Stimulated activated CD8-positive, alpha-beta memory T cell treated with anti-CD3 and anti-CD28 coated beads, Interleukin-2, amount 100 ng/mL, for 48 hours (primary cell): ENCODE measurements at regions not wholly inside any gene's neighbourhood (a gene's known extent, or its start where the extent isn't known, plus 50 kb on each side); places are given as distances from the start of the nearest gene placed in this dataset.

ENCODE experiments used
- DNase-seq, 2 donors: peaks; one replicate each; pipeline ENCODE4 v3.0.0-alpha.2; 2020; ENCODE audit warnings: low read depth in 2 of 2

DNA sequence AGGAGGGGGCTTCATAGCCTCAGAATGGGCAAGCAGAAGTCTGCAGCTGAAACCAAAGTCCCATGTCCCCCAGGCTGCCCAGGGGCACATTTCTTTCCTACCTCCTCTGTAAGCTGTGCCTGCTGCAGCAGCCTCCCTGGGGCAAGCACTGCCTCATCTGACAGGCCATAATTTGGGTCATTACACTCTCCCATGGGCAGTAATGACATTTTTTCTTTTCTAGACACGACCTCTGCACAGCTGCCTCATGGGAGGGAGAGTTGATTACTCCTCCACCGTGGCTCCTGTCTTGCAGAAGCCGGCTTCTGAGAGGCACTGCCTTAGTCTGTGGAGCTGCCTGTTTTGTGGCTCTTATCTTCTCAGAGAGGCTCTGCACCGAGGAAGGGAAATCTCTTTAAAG lies 268.9 kb downstream of the TDRD15 start:
- DNase-seq = no peak

DNA sequence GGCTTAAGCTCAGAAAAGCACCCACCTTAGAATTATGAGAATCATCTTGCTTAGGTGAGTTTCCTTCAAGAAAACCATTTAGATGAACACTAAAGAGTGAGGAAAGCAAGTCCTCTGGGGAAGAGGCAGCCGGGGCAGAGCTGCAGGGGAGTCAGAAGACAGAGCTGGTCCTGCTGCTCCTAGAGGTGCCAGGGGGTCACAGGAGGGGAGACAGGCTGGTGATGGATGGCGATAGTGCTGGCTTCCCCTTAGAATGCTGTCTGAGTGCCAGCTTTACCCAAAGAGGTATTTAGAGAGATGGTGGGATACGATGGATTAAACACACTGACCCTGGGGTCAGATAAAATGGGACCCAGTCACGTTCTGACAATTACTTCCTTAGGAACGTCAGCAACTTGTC lies 269.4 kb downstream of the TDRD15 start:
- no peak for DNase-seq

DNA sequence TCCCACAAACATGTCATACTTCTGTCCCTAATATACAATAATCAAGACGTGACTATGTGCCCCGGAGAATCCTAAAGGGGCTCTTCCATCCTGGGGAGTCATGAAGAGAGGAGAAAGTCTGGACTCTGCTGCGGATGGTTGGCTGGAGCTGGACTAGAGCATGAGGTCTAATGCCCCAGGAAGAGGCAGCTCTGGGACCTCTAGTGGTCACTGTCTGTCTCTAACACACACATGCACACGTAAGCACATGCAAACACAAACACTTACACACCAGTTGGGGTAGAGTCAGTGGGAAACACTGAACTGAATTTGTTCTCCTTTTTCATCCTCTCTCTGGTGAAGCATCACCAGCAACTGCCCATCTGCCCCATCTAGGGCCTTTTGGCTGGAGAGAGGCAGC lies 271.6 kb downstream of the TDRD15 start:
- DNase-seq = no peak

DNA sequence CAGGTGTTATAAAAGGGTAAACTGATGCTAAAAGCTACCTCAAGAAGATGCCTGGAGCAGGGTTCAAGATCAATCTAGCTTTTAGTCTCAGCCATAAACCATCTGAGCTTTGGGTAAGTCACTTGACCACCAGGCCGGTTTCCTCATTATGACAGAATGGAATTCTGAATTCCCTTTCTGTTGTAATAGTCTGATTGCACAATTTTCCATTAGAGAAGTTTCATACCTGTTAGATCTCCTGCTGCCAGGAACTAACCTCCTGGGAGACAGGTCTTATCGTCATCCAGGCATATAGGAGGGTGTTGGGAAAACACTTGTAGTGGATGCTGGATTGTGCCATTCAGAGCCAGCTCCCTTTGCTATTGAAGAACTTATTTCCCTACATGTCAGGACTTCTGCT lies 272.5 kb downstream of the TDRD15 start:
- DNase-seq = no peak

DNA sequence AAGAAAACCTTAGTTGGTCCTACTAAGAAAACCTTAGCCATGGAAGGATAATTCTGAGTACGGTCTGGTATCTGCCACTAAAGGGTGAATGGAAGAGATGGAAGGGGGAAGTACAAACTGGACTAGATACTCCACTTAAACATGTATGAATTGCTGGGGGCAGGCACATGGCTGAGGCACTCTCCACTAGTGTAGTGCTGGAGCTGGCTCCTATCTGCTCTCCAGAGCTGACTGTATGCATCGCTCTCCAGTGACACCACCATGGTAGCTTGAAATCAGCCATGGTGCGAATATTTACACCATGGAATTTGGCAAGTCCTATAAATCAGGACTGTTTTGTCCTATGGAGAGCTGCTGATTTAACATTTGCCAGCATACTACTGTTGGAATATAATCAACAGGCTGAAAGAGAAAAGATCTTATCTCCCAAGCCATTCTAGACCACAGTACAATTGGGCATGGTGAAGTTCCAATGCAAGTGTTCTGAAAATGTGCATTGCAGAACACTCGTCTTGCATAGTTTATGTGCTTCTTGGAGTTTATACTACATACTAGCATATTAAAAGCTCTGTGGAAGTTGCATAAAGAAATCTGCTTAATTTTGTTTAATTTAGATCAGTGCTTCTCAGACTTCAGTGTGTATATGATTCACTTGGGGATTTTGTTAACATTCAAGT lies 277.4 kb downstream of the TDRD15 start:
- no peak for DNase-seq

DNA sequence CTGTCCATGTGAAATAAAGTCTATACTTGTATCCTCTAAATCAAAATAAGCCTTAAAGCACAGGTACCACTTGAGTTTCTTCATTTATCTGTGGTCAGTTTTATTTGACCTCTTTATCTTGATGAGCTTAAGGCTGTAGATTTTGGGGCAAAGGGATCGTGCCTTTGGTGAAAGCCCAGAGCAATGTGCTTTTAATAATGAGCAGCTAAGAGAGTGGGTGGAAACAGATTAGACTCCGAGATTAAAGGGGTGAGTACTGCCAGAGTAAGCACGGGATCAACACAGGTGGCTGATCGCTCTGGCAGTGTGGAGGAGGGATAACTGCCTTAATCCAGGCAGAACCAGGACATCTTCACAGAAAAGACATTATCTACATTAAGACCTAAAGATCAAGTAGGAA lies 280.4 kb downstream of the TDRD15 start:
- DNase-seq = no peak

DNA sequence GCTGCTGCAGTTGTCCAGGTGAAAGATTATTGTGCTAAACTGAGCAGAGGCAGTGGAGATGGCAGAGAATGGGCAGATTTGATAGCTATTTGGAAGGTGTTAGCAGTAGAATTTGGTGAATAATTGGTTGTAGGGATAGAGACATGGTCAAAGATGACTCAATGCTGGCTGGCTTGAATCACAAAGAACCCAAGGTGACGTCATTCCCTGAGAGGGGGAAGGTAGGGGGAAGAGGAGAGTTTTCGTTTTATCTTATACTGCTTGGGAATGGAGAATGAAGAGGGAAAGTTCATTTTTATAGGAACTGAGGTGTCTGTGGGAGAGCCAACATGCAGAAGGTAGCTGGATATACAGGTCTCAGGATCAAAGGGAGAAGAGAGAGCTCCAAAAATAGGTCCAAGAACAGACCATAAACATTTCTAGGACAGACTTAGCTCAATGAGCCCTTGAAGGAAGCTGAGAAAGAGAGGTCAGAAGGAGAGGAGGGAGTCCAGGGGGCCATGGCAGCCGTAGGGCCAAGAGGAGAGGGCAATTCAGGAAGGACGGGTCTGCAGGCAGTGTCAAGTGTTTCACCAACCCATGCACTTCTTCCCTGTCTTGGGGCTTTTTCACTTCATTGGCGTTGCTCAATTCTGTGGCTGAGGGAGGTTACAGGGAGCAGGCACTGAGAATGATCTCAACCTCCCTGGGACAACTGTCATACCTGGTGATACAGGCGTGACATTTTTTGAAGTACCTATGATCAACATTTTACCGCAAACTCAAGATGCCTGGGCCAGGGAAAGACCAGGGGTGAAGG lies 281.3 kb downstream of the TDRD15 start:
- no peak for DNase-seq

DNA sequence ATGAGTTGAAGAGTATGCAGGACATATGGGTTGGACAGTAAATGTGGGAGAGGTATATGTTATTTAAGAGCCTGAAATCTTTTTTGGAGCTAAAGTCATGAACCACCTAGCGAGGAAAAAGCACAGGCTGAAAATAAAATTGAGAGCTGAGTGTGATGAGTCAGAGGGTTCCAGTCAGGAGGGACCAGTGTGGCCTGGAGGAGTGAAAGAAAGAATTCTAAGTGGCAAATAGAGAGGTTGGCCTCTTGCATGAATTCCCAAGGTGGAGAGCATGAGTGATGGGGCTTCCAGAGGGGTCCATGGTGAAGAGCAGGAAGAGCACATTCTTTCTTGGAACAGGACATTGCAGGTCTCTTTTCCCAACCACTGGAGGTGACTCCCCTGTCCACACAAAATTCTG lies 282.6 kb downstream of the TDRD15 start:
- DNase-seq = no peak

DNA sequence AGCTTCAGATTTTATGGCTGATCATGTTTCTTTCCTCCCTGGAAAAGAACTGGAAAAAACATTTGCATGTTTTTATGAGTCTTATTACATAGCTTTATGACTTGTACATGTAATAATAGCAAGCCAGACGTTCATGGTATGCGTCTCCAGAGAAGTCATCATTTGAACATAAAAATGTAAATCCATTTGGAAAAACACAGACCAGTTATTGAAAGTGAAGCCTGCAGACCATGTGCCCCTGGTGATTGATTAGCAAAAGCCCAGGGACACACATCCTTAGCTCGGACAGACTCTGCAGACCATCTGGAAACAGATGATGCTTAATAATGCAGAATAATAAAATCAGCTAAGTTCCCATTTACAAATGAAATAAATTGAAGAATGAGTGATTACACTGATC lies 283.1 kb downstream of the TDRD15 start:
- DNase-seq = no peak

DNA sequence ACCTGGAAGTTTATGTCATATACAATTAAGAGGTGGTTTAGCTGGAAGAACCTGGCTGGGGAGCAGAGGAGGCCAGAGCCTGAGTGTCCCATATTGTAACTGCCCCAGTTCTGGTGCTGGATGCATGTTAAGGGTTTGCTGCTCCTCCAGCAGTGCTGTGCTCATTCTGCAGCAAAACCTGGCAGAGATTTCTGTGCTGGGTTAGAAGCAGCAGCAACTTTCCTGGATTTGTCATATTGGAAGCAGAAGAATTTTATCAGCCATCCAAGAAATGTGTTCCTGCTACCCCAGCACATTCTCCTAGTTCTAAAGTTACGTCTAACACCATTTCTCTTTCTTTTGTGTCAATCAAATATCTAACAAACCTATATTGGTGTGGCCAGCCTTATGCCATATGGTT lies 284.1 kb downstream of the TDRD15 start:
- DNase-seq = no peak

DNA sequence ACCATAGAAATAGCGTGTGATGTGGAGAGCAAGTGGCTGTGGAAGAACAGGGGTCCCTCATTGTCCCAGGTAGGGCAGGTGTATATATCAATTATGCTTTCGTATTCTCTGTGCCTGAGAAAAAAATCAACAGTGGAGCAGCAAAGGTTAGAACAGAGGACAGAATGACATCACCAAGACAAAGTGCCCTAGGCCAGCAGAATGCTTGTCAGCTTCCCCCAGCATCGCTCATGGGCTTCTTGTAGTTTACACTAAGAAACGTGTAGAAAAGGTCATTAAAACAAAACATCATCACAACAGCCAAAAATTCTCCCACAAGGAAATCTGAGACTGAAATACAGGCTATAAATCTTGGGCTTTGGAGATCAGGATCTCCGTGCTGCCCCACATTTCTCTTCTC lies 288.0 kb downstream of the TDRD15 start:
- no peak for DNase-seq

DNA sequence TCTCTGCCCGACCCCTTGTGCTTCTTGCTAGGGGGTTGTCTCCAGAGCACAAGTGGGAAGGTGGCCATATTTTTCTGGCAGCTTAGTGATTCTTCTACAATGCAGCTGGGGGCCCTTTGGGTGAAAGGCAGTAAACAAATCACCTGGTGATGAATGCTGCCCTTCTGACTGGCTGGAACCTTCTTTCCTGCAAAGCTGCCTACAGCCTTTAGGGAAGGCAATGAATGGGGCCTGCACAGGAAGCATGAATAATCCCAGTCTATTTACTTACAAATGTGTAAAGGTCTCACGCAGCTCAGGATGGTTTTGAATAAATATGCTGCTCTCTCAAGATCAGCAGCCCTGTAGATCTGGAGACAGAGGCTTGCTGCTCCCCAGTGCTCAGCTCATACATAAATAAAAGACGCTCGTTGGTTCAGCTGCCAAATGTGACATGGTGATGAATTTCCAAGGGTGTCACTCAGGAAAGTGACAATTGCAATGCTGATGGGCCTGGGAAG lies 289.2 kb downstream of the TDRD15 start:
- DNase-seq = no peak

DNA sequence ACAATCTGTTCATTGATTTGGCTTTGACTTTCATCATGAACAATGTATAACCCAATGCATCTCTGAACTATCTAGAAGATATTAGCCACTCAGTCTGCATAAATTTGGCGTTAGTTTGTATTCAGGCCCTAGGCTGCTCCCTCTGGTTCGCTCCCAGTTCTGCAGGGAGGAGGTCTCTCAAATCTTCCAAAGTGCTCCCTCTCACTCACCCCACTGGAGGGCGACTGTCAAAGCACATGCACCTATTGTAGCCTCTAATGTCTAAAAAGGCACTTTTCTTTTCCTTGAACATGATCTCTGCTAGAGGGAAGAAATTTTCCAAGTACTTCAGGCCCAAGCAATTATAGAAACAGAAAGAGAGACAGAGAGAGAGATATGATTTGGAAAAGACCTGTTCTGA lies 291.5 kb downstream of the TDRD15 start:
- no peak for DNase-seq

DNA sequence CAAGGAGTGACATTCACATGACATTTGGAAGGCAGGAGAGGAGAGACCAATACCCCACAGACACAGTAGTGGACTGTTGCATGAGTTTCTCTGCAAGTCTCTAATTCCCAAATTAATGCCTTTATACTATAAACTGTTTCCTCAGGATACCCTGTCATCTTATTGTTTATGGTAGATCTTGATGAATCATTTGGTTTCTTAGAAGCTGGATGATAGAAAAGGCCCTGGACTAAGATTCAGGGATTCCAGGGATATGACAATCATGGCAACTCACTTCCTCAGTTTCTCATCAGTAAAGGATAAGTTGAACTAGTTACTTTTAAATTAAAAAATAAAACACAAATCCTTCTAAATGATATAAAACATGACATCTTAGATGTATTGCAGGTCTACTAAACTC lies 292.5 kb downstream of the TDRD15 start:
- no peak for DNase-seq

DNA sequence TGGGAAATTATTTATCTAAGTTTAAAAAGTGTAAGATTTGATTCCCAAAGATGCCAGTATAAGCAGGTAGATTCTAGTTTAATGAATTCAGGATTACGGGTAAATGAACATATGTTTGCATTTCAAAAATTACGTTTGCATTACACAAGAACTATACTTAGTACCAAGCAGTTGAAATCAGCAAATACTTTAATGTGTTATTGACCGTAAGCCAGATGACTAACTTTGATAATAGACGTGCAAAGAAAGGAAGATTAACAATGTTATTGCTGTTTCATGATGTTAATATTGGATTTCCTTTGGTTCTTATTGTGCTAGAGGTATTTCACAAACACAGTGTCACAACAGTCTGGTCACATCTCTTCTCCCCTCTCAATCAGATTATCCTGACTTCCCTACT lies 294.7 kb downstream of the TDRD15 start:
- no peak for DNase-seq

DNA sequence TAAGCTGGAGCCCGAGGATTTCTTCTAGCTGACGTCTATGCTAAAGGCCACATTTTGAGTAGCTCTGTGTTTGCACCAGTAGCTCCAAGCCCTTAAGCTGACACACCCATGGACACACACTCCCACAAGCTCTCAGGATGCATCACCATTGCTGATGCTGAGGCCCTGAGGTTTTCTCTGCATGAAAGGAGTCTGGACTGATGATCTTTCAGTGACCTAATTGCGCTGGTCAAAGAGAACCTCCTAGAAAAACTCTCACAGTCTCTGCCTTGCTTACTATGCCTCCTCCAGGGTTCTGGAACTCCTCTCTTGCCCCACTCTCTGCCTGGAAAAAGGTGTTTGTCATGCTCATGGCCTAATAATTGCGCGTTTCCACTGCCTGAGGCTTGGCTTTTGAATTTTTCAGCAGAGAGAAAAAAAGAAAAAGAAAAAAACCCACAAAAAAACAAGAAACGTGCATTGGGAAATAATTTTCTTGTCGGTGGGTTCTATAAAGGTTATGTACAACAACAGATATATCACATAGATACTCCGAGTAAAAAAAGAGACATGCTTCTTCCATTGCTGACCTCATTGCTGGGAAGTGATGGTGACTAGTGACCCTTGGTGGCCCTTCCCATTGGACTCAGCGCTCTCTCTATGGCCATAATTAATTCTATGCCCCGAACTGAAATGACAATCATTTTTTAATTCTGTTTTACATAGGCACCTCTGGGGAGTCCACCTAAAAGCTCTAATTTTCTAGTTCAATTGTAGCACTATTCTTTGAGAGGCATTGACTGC lies 297.0 kb downstream of the TDRD15 start:
- no peak for DNase-seq

DNA sequence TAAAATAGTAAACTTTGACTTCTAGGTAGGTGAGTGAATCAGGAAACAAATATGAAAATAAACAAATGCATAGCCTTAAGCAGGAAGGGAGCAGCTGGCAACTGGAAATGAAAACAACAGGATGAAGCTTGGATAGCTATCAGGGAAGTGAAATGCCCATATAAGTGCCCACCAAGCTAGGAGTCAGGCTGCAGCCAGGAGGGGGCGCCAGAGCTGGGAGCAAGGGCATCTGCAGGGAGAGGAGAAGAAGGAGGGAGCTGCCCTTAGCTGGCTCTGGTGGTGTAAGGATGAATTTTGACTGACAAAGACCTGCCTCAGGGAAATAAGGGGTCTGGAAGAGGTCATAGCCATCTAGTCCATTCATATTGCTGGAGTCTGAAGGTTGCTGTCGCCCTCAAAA lies 298.3 kb downstream of the TDRD15 start:
- peak in 1 of 2 donors; percentile 15 for DNase-seq

DNA sequence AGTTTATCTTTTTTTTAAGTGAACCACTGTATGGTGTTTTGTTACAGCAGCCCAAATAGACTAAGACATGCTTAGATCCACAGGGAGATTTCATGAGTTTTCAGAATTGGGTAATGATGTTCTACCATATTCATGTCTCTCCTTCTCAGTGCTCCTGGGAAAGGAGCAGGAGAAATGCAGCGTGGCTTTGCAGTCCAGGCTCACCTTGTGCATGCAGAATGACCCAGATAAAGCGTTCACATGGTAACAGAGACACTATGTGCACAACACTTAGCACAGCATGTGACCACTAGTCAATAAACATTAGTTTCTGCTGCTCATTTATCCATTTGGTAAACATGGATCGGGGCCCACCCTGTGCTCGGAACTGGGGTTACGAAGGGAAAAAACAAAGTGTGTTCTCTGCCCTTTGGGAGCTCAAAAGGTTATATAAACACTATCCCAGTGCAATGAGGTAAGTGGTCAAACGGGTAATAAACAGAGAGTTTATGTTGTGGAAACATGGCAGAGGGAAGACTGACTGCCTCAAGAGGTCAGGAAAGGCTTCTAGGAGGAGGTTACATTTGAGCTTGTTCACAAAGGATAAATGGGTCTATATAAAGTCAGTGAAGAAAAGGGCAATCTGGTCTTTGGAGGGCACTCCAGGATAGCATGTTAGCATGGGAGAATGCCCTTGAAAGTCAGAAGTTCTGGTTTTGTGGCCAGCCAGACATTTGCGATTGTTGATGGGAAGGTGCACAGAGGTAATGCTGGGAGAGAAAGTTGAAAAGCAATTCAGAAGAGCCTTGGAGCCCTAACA lies 299.2 kb downstream of the TDRD15 start:
- no peak for DNase-seq

DNA sequence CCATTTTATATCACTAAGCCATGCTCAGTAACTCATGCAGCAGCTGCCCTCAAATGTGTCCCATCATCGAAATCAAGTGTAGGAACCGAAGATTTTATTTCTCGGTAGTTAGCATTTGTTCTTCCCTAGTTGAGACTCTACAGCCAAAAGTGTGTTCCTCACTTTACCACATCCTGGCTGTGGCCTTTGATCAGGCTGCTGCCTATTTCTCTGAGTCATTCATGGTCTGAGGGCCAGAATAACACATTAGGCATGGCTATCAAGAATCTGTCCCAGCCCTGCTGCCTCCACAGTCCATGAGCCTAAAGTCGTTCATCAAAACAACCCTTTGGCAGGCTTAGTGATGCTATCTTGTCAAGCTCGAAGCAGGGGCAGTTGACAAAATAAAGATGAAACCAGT lies 300.1 kb downstream of the TDRD15 start:
- DNase-seq = no peak

DNA sequence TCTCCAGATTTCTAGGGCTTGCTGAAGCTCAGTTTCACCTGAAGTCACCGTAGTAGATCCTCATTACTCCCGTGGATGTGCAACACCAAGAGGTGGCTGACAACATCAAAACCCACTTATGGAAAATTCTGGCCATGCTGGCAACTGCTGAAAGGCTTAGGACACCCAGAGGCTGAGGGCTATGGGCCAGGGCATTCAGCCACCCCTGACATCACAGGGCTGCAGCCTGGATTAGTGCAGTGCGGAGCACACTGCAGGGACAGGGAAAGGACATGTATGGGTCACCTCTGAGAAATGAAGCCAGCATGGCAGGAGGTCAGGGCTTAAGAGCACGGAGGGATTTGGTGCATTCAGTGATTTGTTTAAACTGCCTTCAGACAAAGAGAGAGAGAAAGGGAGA lies 300.6 kb downstream of the TDRD15 start:
- no peak for DNase-seq

DNA sequence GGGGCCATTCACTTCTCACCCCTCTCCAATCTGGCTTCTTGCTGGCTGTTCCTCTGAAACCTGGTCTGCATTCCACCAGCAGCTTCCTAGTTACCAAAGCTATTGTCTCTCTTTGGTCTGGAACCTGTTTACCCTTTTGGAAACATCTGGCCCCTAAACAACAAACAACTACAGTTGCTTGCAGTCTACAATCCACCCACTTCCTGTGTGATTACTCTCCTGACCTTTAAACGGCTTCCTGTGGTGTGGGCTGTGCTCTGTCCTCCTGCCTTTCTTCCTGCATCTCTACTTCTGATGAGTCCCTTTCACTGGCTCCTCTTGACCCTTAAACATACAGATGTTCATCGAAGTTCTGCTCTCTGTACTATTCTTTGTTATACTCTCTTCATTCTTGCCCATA lies 303.8 kb downstream of the TDRD15 start:
- no peak for DNase-seq

DNA sequence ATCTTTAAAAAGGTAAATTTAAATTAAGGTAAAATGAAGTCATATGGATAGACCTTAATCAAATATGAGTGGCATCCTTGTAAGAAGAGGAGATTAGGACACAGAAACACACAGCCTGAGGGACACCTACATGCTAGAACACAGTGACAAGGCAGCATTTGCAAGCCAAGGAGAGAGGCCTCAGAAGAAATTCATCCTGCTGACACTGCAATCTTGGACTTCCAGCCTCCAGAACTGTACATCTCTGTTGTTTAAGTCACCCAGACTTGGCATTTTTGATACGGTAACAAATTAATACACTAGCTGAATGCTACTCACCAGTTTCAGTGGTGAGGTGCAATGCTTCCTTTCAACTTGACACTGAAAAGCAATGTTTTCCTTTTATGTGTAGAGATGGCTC lies 305.0 kb downstream of the TDRD15 start:
- DNase-seq = no peak
